Hepatocyte (in vitro differentiated cells): ENCODE measurements at regions not wholly inside any gene's neighbourhood (a gene's known extent, or its start where the extent isn't known, plus 50 kb on each side); places are given as distances from the start of the nearest gene placed in this dataset.

Experiments used
- DNase-seq: peaks from one replicate; pipeline ENCODE4 v3.0.0-alpha.2; 2016; ENCODE audit warnings: low spot score
- H2AFZ ChIP-seq: fragments of 200-600 bp; sonication (generic); 2 replicates; pipeline ENCODE4 v1.6.0; 2016; ENCODE audit warnings: antibody characterized with exemption, mild to moderate bottlenecking
- H3K27ac ChIP-seq: fragments of 200-600 bp; sonication (generic); 2 replicates; pipeline ENCODE4 v1.5.1; 2016; ENCODE audit warnings: mild to moderate bottlenecking
- H3K27me3 ChIP-seq: fragments of 200-600 bp; sonication (generic); 2 replicates; pipeline ENCODE4 v1.6.1; 2016
- H3K36me3 ChIP-seq: fragments of 200-600 bp; sonication (generic); replicated peaks from 2 replicates; pipeline ENCODE4 v1.5.1; 2016; ENCODE audit warnings: low read depth; ENCODE audit not compliant: insufficient read depth
- H3K4me1 ChIP-seq: fragments of 200-600 bp; sonication (generic); 2 replicates; pipeline ENCODE4 v1.5.1; 2016; ENCODE audit warnings: mild to moderate bottlenecking, moderate library complexity; ENCODE audit not compliant: insufficient read depth
- H3K4me2 ChIP-seq: fragments of 200-600 bp; sonication (generic); 2 replicates; pipeline ENCODE4 v1.6.0; 2016
- H3K4me3 ChIP-seq: fragments of 200-600 bp; sonication (generic); 2 replicates; pipeline ENCODE4 v1.5.1; 2016; ENCODE audit warnings: mild to moderate bottlenecking
- H3K79me2 ChIP-seq: fragments of 200-600 bp; sonication (generic); 2 replicates; pipeline ENCODE4 v1.6.0; 2017; ENCODE audit warnings: mild to moderate bottlenecking
- H3K9me2 ChIP-seq: fragments of 200-600 bp; sonication (generic); replicated peaks from 2 replicates; pipeline ENCODE4 v1.6.0; 2017; ENCODE audit warnings: mild to moderate bottlenecking; ENCODE audit not compliant: insufficient read depth
- H3K9me3 ChIP-seq: fragments of 200-600 bp; sonication (generic); 2 replicates; pipeline ENCODE4 v1.5.1; 2016; ENCODE audit warnings: low read depth, mild to moderate bottlenecking
- H4K20me1 ChIP-seq: fragments of 200-600 bp; sonication (generic); 2 replicates; pipeline ENCODE4 v1.6.0; 2016; ENCODE audit warnings: mild to moderate bottlenecking; ENCODE audit not compliant: insufficient read depth, poor library complexity, severe bottlenecking
- EZH2 ChIP-seq: fragments of 200-600 bp; sonication (generic); IDR thresholded peaks from 2 replicates; pipeline ENCODE4 v1.6.1; 2016; ENCODE audit warnings: antibody characterized with exemption, mild to moderate bottlenecking, borderline replicate concordance
- EZH2phosphoT487 ChIP-seq: fragments of 200-600 bp; sonication (generic); IDR thresholded peaks from one replicate; pipeline ENCODE4 v1.6.1; 2018; ENCODE audit warnings: antibody characterized with exemption, mild to moderate bottlenecking, low read depth, moderate library complexity; ENCODE audit not compliant: unreplicated experiment, severe bottlenecking
- WGBS: methylation state at CpG from one replicate; pipeline ENCODE4 v1.1.6; 2016; ENCODE audit warnings: low lambda C conversion rate; ENCODE audit errors: missing lambda C conversion rate; 5-methylcytosine and 5-hydroxymethylcytosine counted together
- TF ChIP-seq, protein P1 (sequence below): fragments of 200-600 bp; sonication (generic); IDR thresholded peaks from 2 replicates; pipeline ENCODE4 v1.5.1; 2016; ENCODE audit warnings: antibody characterized with exemption, mild to moderate bottlenecking; ENCODE audit not compliant: poor library complexity

DNA sequence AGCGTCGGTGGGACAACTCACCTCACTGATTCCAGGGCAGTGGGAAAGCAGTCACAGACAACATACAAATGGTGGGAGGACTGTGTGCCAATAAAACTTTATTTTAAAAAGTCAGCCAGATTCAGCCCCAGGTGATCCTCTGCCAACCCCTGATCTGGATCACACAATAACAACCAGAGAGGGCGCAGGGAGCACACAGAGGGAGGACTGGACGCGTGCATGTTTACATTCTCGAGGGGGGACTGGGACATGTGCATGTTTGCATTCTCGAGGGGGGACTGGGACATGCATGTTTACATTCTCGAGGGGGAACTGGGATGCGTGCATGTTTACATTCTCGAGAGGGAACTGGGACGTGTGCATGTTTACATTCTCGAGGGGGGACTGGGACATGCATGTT lies 209.5 kb downstream of the NDUFA10 start:
- H3K27ac ChIP-seq: peak overlapping the region; percentile 72
- H2AFZ ChIP-seq: no peak overlapping the region
- H3K4me3 ChIP-seq: no peak overlapping the region
- H3K36me3 ChIP-seq: no peaks in the 10 kb centered on the region
- no peaks in the 10 kb centered on the region for H3K9me3 ChIP-seq
- TF ChIP-seq, protein P1, sequence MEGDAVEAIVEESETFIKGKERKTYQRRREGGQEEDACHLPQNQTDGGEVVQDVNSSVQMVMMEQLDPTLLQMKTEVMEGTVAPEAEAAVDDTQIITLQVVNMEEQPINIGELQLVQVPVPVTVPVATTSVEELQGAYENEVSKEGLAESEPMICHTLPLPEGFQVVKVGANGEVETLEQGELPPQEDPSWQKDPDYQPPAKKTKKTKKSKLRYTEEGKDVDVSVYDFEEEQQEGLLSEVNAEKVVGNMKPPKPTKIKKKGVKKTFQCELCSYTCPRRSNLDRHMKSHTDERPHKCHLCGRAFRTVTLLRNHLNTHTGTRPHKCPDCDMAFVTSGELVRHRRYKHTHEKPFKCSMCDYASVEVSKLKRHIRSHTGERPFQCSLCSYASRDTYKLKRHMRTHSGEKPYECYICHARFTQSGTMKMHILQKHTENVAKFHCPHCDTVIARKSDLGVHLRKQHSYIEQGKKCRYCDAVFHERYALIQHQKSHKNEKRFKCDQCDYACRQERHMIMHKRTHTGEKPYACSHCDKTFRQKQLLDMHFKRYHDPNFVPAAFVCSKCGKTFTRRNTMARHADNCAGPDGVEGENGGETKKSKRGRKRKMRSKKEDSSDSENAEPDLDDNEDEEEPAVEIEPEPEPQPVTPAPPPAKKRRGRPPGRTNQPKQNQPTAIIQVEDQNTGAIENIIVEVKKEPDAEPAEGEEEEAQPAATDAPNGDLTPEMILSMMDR: no peak
- TF ChIP-seq EZH2phosphoT487 (no peak), EZH2 (no peak)
- H3K27me3 ChIP-seq: no peaks in the 10 kb centered on the region
- WGBS: 62% methylated on average over 8 of the region's 12 CpGs
- H3K79me2 ChIP-seq: no peaks in the 10 kb centered on the region
- no peaks in the 10 kb centered on the region for H3K9me2 ChIP-seq
- H3K4me2 ChIP-seq: no peak overlapping the region
- H4K20me1 ChIP-seq: no peaks in the 10 kb centered on the region
- peaks cover 17% of the 10 kb centered on the region for H3K4me1 ChIP-seq
- no peak for DNase-seq

DNA sequence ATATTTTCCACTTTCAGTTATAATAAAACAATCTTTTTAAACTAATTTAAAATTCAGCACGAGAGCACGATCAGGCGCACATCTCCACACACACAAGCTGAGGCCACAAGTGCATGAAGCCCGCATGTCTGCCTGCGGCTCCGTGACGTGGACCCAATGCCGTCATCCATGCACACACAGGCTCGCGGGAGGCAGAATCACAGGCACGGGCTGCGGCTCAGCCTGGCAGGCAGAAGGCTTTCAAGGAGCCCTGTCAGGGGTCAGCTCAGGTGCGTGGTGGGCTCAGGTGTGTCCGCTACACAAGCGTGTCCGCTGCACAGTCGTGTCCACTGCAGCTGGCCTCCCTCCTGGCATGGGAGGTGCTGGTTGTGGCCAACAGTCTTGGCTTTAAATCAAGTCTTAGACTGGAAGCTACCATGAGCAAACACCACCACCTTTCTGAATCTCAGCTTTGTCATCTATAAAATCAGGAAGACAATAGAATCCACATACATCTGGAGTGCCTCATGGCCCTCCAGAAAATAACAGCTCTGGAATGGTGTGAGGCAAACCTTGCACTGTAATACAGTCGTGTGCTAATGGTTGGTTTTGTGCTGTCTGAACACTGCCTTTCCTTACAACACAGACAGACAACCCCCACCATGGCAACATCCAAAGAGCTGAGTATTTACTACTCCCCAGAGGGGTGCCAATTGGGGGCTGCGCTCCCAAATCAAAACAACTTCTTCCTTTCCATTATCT lies 210.1 kb downstream of the NDUFA10 start:
- H3K9me2 ChIP-seq: no peaks in the 10 kb centered on the region
- no peak overlapping the region for H2AFZ ChIP-seq
- no peaks in the 10 kb centered on the region for H3K79me2 ChIP-seq
- no peak overlapping the region for H3K4me2 ChIP-seq
- H4K20me1 ChIP-seq: no peaks in the 10 kb centered on the region
- no peaks in the 10 kb centered on the region for H3K36me3 ChIP-seq
- H3K27me3 ChIP-seq: no peaks in the 10 kb centered on the region
- peaks cover 17% of the 10 kb centered on the region for H3K4me1 ChIP-seq
- H3K4me3 ChIP-seq: no peak overlapping the region
- peak overlapping the region; percentile 72 for H3K27ac ChIP-seq
- DNase-seq: no peak
- TF ChIP-seq EZH2 (no peak), EZH2phosphoT487 (no peak)
- TF ChIP-seq, protein P1: no peak
- no peaks in the 10 kb centered on the region for H3K9me3 ChIP-seq
- WGBS: 90% methylated on average over 19 of the region's 19 CpGs

DNA sequence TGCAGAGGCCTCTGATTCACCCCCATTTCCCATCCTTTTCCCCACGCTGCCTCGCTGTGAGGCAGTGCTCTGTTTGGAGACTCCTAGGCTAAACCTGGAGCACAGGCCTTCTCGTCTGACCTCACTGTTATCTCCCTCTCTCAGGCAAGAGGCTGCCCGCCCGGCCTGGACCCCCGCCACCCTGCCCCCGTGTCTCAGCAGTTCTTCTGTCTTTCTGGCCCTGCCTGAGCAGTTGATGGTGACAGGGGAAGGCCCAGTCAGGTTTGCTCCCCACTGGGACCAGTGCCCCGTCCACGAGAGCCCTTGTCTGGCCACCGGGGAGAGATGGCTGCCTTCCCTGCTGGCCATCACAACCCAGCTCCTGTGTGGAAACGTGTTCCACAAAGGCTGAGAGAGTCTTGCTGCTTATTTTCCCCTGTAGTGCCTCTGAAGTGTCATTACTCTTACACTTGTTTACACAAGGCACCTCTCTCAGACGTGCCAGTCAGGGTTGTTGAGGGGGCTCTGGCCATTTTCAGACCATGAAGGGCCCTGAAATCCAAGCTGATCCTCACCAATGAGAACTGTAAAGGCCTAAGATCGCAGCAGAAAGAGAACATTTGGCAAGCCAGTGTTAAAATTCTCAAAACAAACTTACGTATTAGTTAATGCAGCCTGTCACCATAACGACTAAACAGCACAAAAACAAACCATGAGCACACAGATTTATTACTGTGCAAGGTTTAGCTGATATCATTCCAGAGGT lies 210.9 kb downstream of the NDUFA10 start:
- H3K79me2 ChIP-seq: no peaks in the 10 kb centered on the region
- TF ChIP-seq EZH2phosphoT487 (no peak), EZH2 (no peak)
- TF ChIP-seq, protein P1: no peak
- peak overlapping the region; percentile 72 for H3K27ac ChIP-seq
- no peaks in the 10 kb centered on the region for H3K9me3 ChIP-seq
- H3K4me1 ChIP-seq: peaks cover 17% of the 10 kb centered on the region
- no peak overlapping the region for H2AFZ ChIP-seq
- no peak overlapping the region for H3K4me2 ChIP-seq
- H3K4me3 ChIP-seq: no peak overlapping the region
- DNase-seq: peak; percentile 43
- H3K9me2 ChIP-seq: no peaks in the 10 kb centered on the region
- H4K20me1 ChIP-seq: no peaks in the 10 kb centered on the region
- H3K27me3 ChIP-seq: no peaks in the 10 kb centered on the region
- no peaks in the 10 kb centered on the region for H3K36me3 ChIP-seq
- WGBS: 59% methylated on average over 15 of the region's 15 CpGs
